H54 (cell line): ENCODE measurements at regions not wholly inside any gene's neighbourhood (a gene's known extent, or its start where the extent isn't known, plus 50 kb on each side); places are given as distances from the start of the nearest gene placed in this dataset.
"Not testable (repeated sequence)": the region's sequence is repeated elsewhere in the genome, so short reads cannot be mapped to it uniquely, and the experiment has no call there.

ENCODE experiments used
- DNase-seq: peaks from one replicate; pipeline ENCODE4 v3.0.0; 2011; ENCODE audit warnings: low spot score, mixed read lengths; ENCODE audit not compliant: insufficient read length
- FAIRE-seq: peaks from 3 replicates; lab custom pipeline; 2011; peaks lifted over from hg19 to GRCh38; lab: Jason Lieb, UNC
- POLR2A ChIP-seq: IDR thresholded peaks from 2 replicates; pipeline ENCODE4 v1.6.1; 2011; ENCODE audit warnings: low read depth, mild to moderate bottlenecking, low read length

DNA sequence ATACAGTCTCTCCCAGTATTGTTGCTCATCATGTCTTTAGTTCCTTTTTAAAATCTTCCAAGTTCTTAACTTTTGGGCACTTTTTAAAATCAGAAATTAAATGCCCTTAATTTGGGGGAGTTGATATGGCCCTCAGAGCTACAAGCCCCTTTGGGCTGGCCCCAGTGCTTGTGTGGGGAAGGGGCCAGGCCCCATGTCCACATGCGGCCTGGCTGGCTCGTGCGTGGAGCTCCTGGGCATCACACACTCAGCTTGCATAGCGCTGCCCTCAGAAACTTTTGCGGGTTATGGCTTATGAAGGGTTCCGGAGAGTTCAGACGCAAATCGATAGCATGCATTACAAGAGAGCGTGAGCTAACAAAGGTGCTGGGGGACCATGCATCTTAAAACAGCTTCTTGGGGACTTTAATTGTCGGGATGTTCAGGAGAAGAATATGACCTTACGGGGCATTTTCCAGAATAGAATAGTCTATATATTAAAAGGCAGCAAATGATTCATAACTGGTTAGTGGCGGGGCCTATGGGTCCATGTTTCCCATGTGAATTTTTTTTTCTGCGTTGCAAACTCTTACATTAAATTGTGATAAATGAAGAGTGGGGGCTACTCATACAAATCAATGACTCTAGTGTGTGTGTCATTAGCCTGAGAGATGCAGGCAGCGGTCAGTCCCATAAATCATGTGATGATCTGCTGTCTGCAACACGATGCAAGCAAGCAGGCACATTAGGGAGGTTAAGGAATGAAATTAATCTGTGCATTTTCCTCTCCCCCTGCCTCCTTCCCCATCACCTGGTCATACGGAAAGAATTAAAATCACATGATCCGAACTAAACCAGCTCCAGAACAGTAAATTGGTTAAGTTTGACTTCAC lies 185.8 kb upstream of the TSHZ3 start:
- DNase-seq: no peak
- TF ChIP-seq POLR2A: no peak
- FAIRE-seq: no peak

DNA sequence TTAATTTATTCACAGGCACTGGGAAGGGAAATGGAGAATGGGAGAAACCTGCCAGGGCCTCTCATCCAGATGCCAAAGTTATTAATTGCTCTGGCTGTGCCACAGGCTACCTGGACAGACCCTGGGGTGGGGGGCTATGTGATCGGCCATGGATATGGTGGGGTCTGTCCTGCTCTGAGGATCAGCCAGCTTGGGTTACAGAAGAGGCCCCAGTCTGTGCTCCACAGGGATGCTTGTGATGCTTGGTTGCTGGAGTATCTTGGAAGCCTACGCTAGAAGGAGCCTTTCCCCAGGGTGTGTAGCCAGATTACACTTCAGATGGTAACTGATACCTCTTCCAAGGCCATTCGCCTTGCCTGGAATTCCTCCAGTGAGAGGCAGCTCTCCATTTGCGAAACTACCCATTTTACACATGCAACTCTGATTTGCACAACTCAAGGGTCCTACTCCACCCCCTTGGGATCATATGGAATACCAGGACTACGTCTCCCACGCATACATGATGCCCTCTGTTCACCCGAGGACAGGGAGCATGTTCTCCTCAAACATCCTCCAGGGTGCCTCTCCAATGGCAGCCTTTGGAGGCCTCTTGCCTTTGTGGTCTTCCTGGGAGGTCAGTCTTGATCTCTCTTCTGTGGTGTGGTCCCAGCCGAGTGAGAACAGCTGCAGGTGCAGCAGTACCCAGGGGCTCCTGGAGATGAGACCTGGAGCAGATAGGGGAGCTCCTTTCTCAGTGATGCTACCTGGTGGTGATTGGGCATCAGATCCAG lies 186.6 kb upstream of the TSHZ3 start:
- FAIRE-seq (no peak), DNase-seq (no peak)
- no peak for TF ChIP-seq POLR2A

DNA sequence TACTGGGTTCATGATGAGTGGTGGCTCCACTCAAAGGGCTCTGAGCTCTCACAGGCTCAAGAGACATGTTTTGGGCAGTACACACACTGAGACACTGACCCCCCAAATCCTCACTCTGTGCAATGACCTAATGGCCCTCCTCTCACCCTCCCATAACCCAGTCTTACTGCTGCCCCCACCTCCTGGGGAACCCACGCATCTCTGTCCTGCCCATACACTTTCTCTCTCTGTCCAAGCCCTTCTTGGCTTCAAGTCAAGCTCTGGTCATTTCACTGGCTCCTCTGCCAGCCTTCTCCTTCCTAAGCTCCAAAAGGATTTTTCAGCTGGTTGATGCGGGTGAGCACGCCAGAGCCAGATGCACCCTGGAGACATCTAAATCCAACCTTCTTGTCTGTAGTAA lies 187.9 kb upstream of the TSHZ3 start:
- no peak for TF ChIP-seq POLR2A
- FAIRE-seq: no peak
- DNase-seq: no peak

DNA sequence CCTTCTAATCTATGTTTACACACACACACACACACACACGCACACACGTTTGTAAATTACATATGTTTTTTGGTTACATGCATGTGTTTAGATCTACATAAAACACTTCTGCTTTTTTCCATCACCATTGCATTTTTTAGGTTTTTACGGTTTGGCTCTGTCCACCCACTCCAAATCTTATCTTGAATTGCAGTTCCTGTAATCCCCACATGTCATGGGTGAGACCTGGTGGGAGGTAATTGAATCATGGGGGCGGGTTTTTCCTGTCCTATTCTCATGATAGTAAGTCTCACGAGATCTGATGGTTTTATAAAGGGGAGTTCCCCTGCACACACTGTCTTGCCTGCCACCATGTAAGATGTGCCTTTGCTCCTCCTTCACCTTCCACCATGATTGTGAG lies 188.7 kb upstream of the TSHZ3 start:
- not testable (repeated sequence) for FAIRE-seq, DNase-seq

DNA sequence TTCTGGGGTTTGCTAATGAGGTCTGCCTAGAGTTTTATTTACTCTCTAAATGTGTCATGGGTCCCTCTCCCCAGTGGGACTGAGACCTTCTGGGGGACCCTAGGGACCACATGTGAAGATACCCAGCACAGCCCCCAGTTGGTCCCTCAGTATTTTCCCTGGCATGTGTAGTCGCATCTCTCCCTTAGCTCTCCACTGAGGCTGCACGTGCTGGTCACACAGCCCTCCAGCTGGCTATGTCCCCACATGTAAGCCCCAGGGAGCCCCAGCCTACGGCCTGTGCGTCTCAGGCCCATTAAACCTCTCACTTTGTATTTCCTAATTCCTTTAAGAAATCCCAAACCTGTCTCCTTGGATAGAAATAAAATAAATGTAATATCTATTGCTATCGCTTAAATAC lies 189.6 kb upstream of the TSHZ3 start:
- no peak for DNase-seq
- no peak for FAIRE-seq
- TF ChIP-seq POLR2A: no peak

DNA sequence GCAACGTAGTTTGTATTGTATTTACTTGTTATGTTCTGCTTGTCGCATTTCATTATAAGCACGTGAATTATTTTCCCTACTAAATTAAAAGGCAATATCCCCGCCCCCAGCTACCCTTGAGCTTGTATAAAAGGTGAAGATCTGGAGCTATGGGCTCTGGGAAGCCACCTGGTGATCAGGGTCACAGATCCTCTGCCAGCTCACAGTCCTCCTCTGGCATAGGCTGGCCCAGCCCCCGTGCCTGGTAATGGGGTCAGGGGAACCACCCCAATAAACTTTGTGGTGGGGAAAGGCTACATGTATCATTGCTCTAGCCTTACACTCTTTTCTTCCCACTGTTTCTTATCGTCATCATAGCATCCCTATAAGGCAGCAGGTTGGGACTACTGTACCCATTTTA lies 190.2 kb upstream of the TSHZ3 start:
- FAIRE-seq (no peak), DNase-seq (no peak)
- TF ChIP-seq POLR2A: no peak

DNA sequence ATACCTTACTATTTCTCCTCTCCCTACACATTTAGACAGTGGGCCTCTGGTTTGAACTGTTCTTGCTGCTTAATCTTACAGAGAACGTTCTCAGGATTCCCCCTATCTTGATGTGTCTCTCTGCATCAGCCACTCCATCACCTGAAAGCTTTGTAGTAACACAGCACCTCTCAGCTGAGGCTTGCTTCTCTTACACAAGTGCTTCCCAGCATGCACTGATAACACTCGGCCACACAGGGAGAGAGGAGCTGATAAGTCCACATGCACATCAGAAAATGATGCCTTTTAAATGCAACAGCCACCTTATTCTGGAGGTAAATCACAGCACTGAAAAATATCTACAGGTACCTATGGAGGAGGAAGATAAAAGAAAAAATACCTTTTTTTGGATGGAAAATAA lies 192.2 kb upstream of the TSHZ3 start:
- no peak for FAIRE-seq
- no peak for DNase-seq
- no peak for TF ChIP-seq POLR2A

DNA sequence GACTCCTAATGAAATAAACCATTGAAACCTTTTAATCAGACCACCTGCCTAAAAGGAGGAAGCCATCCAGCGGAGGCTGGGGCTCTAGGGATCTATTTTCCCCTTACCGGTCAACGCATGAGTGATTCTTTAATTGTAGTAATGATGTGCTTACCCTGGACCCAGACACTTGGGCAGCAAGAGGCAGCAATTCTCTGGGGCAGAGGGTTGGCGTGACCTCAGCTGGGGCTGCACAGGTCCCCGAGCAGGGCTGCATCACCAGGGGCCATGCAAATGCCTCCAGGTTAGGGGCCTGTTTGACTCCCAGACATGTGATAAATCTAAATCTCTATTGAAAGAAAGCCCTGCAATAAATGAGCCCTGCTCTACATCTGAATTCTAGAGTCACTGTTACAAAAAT lies 194.2 kb upstream of the TSHZ3 start:
- TF ChIP-seq POLR2A: no peak
- no peak for DNase-seq
- no peak for FAIRE-seq

DNA sequence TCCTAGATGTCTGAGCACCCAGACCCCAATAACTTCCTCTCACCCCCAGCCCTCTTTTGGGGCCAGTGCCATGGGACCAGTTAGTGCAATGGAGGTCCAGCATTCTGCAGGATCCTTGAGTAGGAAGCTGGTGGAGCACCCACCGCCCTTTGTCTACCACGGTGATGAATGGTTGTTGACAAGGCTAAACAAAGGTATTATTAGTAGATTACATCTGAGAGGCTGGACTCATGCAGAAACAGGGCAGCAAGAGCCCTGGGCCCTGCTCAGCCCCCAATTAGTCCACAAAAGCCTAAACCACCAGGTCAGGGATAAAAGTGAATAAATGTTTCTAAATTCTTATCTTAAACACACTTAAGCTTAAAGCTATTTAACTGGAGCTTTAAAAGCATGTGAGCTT lies 196.5 kb upstream of the TSHZ3 start:
- DNase-seq (no peak), FAIRE-seq (no peak)
- no peak for TF ChIP-seq POLR2A

DNA sequence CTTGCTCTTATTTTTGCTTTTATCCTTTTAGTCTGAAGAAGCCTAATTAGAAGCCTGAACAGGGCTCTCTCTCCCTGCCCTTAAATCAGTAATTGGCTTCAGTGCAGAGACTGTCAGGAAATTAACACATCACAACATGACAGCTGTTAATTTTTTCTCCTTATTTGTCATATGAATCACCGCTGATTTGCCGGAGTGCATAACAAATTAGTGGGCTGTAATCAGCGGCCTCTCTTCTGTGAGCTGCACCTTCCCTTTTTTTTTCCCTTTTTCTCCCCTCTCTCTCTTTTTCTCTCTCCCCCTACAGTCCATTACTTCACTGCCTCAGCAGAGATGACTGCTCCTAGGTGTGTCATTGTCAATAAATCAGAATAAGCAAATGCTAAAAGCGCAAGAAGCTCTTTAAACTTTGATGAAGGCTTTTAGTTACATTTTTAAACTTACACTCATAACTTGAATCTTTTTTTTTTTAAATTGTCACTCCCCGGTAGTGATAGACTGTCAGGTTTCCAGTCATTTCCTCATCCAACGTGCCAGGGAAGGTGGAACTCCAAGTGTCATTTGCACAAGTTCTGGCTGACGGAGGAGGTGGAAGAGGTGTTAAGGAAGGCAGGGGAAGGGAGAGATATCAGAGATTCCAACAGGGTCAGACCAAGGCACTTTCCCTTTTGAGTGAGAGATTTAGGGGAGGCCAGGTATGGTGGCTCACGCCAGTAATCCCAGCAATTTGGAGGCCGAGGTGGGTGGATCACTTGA lies 197.1 kb upstream of the TSHZ3 start:
- no peak for TF ChIP-seq POLR2A
- FAIRE-seq: no peak
- no peak for DNase-seq

DNA sequence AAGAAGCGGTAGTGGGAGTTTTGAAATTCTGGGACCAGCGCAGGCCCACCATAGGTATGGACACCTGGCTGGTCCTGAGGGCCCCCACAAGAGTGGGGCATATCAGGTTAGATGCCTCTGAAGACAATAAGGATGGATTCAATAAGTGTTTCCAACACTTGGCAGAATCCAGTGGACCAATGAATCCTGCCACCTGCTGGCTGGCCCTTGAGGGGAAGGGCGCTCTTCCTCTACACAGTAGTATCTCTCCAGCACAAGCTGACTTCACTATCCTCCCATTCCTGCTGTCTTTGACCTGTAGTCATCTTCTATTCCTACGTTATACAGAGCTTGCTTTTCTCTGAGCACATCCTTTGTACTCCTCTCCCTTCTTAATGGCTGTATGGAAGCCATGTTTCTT lies 199.7 kb upstream of the TSHZ3 start:
- DNase-seq: no peak
- TF ChIP-seq POLR2A: no peak
- FAIRE-seq: no peak

DNA sequence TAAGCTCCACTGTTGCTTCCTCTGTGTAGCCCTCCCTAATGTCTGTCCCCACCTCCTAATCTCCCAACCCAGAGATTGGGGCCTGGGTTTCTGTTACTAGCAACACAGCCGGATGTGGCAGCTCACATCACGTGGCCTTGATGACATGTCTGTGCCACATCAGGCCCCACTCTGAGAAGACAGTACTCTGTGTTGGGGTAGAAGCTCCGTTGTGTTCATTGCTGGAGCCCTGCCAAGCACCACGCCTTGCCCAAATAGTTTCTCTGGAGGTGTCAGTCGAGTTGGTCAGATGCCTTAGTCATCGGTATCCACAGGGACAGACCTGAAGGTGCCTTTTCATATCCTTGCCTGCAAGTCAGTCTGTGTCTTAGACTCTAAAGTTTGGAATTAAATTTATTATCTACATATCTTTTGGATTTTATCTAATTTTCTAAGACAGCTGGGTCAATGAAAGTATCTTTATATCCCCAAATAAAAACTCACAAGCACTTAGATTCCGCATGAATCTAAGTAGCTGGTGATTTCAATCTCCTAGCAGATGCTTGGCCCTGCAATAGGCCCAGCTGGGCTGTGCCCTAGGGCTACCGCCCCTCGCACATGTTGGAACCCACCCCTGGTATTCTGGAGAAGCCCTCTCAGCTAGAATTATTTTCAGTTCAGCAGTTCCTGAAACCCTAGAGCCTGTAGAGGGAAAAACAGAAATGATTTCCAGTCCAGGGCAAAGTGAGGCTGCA lies 204.0 kb upstream of the TSHZ3 start:
- FAIRE-seq (no peak), DNase-seq (no peak)

DNA sequence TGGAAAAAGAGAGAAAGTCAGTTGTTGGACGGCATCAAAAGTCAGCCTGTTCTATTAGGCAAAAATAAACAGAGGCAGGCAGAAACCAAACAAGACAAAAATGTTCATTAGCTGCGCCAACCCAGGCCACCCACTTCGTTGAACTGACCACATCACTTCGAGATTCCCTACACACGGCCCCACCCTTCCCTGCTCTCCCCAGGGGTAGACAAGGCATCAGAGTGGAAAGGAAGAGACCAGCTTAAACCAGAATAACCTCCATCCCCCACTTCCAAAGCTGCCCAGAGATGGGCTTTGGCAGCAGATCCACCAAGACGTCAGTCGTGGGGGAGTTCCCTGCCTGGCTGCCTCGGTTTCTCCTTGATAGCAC lies 204.6 kb upstream of the TSHZ3 start:
- TF ChIP-seq POLR2A: no peak
- no peak for DNase-seq
- FAIRE-seq: no peak

More for the DNA sequence above, 204.0 kb upstream of the TSHZ3 start:
- TF ChIP-seq POLR2A: no peak
